Stimulated activated CD4-positive, alpha-beta T cell treated with anti-CD3 and anti-CD28 coated beads, Interleukin-2, amount 100 ng/mL, for 4 hours (primary cell): ENCODE measurements at regions not wholly inside any gene's neighbourhood (a gene's known extent, or its start where the extent isn't known, plus 50 kb on each side); places are given as distances from the start of the nearest gene placed in this dataset.
A peak's percentile ranks its signal among the peaks of the same experiment; 100 is the strongest.

Experiments
- DNase-seq: peaks from one replicate; pipeline ENCODE4 v3.0.0-alpha.2; 2020; ENCODE audit warnings: low read depth

DNA sequence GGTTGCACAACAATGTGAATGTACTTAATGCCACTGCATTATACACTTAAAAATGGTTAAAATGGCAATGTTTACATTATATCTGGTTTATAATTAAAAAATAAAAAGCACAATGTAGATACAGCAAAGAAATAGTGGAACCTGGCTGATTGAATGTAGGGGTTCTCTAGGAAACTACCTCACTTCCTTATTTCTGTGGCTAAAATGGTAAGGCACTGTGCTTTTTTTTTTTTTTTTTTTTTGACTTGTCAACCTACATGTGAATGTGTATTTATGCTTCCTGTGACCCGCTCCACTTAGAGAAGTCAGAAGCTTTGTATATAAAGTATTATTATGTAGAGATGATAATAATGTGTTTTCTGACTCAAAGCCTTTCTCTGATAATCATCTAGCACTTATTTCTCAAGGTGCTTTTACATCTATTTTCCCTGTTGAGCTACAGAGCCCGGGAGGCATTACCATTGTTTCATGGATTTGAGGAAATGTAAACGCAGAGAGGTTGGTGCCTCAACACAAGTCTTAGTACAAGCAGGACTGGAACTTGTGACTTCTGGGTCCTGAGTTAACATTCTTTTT lies 55.0 kb downstream of the SOX4 start:
- DNase-seq = no peak

DNA sequence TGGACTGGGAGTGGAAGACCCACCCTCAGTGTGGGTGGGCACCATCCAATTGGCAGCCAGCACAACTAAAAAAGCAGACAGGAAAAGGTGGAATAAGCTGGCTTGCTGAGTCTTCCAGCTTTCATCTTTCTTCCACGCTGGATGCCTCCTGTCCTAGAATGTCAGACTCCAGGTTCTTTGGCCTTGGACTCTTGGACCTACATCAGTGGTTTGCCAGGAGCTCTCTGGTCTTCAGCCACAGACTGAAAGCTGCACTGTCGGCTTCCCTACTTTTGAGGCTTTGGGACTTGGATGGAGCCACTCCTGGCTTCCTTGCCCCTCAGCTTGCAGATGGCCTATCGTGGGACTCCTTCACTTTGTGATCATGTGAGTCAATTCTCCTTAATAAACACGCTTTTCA lies 59.8 kb downstream of the SOX4 start:
- no peak for DNase-seq

DNA sequence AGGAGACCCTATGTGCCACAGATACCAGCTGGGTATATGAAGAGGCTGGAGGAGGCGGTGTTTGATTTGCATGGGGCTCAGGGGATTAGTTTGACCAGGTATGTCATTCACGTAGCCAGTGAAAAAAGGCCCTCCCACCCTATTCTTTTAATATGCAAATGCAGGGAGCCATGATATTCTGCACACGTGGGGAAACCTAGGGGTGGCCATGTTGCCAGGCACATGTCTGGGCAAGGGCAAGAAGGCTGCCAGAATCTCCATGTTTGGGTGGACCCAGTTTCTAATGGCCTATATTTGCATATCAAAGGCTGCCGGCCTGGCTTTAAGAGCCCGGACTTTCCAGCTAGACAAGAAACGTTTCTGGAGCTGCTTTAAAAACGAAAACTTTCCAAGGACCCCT lies 60.4 kb downstream of the SOX4 start:
- DNase-seq = no peak

DNA sequence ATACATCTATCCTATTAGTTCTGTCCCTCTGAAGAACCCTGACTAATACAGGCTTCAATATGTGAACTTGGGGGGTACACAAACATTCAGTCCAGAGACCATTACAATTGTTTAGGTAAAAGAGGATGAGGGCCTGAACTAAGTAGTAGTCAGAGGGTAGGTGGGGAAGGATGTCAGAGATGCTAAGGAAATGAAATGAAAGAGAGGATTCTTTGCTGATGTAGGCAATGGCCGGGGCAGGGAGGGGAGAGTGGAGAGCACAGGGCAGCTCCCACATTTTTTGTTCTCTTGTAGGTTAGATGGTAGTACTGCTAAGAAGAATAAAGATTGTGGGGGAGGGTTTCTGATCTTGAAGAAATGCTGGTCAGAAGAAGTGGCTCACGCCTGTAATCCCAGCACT lies 60.8 kb downstream of the SOX4 start:
- DNase-seq = no peak

DNA sequence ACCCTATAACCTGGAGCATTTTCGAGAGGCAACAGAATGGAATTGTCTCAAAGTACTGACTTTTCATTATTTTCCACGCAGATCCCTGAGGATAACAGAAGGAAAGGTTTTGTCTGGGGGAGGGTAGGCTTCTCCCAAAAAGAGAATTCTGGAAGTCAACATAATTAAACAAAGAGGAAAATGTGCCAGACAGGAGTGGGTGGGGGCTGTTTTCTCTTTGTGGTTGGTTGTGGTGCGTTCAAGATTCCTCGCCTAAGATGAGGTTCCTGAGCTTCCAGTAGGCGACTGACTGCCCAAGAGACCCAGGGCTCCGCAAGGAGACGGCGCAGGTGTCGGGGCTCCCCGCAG lies 70.4 kb downstream of the SOX4 start:
- DNase-seq = no peak

DNA sequence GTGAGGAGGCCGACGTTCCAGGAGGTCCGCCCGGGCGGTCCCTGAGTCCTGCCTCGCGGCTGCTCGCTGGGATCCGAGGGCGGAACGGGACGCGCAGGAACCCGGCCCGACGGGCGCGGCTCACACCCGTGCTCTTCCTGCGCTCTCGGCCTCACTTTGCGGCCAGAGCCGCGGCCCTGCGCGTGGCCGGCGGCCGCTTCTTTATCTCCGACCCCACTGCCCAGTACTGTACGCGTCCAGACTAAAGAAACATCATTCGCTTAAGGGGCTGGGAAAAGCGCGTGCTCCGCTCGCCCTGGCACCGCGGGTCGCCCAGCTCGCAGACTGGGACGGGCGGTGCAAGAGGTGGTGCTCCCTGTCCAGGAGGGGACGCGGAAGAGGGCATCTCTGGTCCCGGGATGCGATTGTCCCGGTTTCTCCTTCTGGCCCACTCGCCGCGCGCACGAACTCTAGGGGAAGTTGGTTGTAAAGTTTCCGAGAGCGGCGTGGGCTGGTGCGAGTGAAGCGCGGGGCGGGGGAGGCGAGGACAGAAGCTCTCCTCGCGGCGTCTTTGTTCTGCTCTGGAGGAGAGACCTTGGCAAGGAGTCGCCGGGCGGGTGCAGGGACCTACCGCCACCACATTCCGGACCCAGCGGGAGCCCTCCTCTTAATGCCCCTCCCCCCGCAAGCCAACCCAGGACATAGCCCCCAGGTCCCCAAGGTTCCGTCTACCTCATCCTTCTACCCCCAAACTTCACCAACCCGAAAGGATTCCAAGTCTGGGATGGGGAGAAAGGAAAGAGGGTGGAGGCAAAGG lies 71.0 kb downstream of the SOX4 start:
- peak; percentile 3 for DNase-seq

DNA sequence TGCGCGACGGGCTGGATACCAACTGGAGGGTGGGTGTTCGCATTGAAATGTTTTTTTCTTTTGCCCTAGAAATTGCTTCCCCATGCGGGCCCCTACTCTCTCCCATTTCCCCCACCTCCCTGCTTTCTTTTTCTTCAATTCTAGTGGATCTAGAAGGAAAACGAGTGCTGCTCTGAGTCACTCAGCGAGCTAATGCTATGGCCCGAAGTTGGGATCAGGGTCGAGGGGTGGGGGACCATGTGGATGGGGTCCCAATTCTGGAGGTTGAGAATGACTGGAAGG lies 71.5 kb downstream of the SOX4 start:
- DNase-seq = no peak

DNA sequence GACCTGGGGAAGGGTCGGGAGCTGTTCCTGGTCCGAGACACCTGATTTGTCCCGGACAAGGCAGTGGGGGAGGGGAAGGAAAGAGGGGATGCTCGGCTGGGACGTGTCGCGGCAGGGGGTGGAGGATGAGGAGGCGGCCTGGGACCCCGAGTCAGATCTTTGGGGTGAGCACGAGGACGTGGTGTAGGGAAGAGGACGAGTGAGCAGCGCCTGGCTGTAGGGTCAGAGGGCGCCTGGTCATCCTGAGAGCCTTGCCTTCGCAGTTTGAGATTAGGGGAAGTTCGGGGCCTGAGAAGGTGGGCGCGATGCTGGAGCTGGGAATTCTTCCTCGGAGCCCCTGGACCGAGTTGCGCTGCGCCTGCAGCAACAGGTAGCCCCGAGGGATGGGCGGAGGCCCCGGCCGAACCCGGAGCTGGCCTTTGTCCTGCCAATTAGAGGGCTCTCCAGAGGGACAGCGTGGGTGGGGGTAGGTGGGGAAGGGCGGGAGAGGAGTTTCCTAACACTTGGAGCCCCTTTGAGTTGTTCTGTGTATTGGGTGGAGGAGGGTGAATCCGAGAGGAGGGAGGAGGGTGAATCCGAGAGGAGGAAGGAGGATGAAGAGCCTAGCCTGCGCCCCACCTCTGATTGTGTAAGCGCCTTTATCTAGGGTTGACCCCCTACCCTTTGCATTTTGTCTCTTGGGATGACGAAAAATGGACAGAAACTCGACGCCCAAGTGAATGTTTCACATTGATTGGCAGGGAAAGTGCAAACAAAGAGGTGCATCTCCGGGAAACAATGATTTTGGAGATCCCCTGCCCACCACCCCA lies 72.0 kb downstream of the SOX4 start:
- DNase-seq = no peak

DNA sequence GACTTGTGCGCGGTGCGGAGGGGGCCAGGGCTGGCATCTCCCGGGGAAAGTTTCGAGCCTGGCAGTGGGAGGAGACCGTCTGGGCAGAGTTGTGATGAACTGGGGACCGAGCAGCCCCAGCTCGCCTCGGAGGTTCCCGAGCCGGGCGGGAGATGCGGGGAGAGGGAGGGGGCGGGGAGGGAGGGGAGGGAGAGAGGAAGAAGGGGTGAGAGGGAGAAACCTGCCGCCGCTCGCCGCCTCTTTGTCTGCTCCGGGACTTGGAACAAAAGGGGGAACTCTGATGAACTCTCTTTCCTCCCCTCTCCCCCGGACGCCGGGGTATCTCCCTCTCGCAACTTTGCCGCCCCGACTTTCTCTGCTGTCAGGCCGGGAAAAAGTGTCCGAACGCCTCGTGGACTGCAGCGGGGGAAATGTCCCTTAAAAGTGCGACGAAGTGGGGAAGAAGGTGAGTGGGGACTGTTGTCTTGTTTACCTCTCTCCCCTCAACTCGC lies 72.7 kb downstream of the SOX4 start:
- no peak for DNase-seq

DNA sequence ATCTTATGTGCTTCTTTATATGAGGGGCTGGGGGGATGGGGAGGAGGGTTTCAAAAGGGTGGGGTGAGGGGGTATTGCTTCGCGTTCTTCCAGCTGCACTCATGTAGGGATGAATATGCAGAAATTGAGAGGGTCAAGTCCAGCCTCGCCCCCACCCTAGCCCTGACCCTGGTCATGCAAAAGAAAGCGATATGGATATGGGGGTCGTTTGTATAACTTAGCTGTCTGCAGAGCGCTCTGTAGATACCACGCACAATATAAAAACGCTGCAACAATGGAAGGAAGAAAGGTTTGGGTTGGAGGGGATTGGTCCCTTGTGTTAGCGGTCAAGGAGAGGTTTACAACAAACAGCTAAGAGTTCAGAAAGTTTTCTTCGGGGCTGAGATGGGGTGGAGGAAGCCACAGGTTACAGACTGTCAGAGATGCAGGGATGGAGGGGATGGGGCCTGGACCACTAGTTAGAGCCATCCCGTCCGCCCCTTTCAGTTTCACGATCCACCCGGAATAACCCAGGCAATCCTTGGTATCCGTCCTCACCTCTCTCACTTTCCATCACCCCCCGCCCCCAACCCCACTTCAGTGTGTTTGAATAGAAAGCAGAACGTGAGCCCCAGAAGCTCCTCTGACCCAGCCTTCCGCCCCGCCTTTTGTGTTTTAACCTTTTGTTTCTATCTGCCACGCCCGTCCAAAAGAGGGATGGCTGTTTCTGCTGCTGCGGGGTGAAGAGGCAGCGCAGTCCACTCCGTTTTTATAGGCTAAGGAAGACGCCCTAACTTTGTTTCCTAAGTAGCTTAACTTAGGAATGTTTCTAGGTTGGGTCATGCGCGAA lies 73.5 kb downstream of the SOX4 start:
- no peak for DNase-seq

DNA sequence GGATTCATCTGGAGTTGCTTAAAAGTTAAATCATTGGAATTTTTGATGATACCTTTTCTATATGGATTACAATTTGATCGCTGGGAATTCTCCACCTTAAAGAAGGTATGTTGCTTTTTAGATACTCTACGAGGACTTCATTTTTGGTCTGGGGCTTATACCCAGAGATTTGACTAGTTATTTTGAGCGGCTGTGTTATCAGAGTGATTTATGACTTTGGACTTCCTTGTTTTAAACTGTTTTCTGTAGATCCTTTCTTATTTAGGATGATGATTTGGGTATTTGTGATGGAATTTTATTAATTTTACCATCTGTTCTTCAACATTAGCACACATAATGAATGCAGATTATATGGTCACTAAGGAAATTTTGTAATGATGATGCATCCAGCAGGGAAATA lies 75.2 kb downstream of the SOX4 start:
- no peak for DNase-seq

DNA sequence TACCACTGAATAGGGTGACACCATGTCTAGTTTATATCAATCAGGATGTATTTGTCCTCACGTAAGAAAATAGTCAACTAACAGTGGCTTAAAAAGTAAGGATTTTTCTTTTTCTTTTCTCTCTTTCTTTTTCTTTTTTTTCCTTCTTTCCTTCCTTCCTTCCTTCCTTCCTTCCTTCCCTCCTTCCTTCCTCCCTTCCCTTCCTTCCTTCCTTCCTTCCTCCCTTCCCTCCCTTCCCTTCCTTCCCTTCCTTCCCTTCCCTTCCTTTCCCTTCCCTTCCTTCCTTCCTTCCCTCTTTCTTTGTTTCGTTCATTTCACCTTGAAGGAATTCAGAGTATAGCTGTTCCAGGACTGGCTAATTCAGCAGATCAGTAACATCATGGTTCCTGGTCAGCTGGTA lies 83.2 kb downstream of the SOX4 start:
- no peak for DNase-seq

DNA sequence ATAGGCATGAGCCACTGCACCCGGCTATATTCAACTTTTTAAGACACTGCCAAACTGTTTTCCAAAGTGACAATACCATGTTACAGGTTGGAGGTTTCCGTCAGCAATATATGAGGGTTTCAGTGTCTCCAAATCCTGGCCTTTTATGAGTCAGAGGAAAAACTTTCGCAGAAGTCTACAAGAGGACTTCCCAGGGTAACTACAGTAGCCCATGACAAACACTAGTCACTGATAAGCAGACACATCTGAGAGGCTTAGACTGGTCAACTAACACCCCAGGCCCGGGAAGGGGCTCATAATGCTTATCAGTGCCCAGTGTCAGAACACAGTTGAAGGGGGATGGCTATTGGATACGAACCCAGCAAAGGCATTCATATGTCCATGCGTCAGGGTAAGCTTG lies 85.4 kb downstream of the SOX4 start:
- no peak for DNase-seq

DNA sequence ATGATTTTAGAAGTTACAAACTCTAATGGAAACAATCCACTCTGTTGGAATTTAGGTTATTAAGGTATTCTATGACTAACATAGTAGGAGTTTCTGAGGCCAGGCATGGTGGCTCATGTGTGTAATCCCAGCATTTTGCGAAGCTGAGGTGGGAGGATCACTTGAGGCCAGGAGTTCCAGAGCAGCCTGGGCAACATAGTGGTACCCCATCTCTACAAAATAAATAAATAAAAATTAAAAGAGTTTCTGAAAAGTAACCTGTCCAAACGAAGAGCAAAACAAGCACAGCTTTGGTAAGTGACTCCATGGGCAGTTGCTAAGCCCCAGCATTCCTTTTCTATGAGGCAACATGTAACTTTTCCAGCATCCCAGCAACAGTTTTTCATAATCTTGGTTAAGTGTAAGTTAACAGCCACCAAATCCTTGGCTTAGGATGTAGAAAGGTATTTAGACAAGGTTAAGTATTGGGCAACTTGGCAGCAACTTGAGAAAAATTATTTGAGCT lies 86.3 kb downstream of the SOX4 start:
- DNase-seq = no peak

DNA sequence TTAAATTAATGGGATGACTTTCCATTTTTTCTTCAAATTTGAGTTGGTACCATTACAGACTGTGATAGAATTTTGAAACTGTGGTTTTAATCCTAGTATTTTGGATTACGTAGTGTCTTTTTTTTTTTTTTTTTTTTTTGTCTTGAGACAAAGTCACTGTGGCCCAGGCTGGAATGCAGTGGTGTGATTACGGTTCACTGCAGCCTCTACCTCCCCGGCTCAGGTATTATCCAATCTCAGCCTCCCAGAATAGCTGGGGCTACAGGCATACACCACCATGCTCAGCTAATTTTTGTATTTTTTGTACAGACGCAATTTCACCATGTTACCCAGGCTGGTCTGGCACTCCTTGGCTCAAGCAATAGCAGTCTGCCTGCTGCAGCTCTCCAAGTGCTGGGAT lies 87.1 kb downstream of the SOX4 start:
- no peak for DNase-seq

DNA sequence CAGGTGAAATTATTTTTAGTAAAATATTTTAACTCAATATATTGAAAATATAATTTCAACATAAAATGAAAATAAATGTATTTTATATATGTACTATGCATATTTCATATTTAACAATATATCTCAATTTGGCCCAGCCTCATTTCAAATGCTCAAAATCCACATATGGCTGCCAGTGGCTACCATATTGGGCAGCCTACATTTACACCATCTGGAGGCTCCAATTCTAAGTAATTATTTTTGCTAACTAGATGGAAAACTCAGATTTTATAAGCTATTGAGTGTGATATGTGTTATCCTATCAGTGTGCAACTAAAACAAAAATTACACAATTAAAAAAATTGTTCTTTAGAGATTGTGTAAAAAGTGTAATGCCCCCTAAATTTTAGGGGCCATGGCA lies 96.9 kb downstream of the SOX4 start:
- DNase-seq = no peak

DNA sequence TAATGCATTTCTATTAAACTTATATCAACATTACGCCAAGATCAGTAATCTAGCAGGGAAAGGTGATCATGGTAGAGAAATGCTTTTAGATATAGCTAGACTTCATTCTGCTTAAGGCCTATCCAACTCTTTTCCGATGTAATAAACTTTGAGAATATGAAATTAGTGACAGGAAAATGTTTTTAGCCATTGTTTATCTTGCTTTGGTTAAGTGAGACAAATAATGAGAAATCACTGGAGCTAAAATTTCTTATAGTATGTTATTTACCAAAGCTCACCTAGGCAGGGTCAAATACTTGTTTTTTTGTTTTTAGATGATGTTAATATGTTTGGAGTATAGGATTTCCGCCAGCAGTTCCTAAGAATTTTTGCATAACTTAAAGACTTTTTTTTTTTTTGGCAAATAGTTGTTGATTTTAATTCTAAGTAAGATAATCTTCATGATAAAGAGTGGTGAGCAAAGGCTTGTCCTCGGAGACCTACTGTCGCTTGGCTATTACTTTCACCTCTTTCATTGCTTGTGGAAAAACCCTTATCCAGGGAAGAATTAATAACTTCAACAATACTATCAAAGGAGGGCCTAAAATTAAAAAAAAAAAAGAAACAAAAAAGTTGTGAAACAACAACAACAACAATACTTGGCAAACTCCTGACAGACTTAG lies 98.3 kb downstream of the SOX4 start:
- no peak for DNase-seq

DNA sequence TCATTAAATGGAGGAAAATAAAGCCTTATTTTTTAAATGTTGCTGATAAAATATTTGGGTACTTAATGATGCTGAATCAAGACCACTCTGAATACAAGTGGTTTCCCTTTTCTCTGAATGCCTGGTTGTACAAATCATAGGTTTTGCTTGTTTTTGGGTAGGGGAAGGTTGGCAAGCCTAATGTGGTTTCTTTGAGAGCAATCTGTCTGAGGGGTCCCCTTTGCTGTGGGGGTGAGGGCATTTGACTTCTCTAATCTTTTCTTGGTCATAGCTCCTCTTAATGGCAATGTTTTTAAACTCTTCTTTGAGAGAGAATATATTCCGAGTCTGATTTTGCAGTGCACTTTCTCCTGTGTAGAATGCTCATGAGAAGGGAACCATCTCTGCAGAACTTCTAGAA lies 99.2 kb downstream of the SOX4 start:
- no peak for DNase-seq

DNA sequence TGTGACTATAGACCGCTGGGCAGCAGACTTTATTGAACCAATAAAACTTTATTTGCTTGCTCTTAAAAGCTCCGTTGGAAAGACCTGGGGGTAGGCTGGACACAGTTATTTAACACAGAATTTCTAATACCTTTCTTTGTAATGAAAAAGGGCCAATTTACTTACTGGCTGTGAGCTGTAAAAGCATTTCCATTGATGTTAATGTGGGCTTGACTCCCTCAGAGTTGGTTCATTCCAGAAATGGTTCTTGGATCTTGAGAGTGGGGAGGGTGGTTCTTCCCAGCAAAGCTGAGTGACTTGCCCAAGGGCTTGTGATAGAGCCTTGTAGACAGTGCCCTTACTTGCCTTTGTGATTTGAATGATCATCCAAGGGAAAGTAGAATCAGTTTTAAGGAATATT lies 100.6 kb downstream of the SOX4 start:
- DNase-seq = no peak

DNA sequence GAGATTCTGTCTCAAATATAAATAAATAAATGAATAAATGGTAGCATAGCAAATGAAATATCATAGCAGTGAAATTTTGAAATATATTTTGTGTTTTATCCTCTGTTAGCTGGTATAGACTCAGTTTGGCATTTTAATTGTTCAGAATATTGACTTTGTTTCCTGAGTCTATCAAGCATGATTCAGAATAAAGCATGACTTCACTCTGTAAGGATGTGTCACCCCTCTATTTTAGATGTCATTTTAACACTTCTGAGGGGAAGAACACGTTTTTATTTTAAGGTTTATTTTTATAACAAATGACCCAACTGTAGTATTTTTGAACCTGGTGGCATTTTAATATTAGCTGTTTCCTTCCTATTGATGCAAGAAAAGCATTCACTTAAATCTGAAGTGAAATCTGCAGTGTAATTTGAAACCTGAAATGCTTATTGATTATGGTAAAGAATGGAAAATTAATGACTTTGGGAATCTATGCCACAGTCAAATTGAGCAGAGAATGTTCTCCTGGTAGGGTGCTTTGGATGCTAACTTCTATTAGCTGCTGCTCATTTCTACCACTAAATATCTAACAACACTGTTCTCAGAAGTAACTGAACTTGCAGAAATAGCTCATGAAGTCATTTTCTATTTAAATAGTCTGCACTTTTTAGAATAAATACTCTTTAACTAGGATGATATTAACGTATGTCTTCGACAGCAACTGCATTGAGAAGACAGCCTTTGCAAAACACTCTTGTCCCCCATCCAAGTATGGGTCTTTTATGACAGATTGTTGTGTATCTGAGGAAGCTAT lies 114.2 kb downstream of the SOX4 start:
- DNase-seq = no peak

DNA sequence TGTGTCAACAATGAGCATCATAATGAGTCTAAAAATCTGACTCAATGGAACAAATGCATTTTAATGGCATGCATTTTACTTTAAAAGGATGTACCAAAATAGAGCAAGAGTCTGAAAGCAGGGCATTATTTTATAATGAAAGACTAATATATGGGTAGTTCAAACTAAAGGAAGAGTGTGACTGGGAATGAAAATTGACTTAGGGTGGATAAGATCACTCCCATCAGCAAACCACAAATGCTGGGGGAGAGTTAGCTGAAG lies 114.7 kb downstream of the SOX4 start:
- no peak for DNase-seq
